SK-N-SH (cell line): ENCODE measurements at regions not wholly inside any gene's neighbourhood (a gene's known extent, or its start where the extent isn't known, plus 50 kb on each side); places are given as distances from the start of the nearest gene placed in this dataset.
A peak's percentile ranks its signal among the peaks of the same experiment; 100 is the strongest.

ENCODE experiments used
- CTCF ChIA-PET: fragments of 300-600, 350-600 bp; formaldehyde crosslinking; extraction: SDS; loops from one replicate; lab custom pipeline; 2021; lab: Yijun Ruan, JAX
- POLR2A ChIA-PET: fragments of 350-600 bp; sonication (Branson Sonifier 250); formaldehyde crosslinking; extraction: SDS; loops from one replicate; lab custom pipeline; 2020; ENCODE audit warnings: antibody characterized with exemption, inconsistent platforms; lab: Yijun Ruan, JAX
- DNase-seq: peaks from one replicate; pipeline ENCODE4 v3.0.0; 2012
- H2AFZ ChIP-seq: fragments of 200-600 bp; sonication (generic); 2 replicates; pipeline ENCODE4 v1.8.1; 2016; ENCODE audit warnings: antibody characterized with exemption, mild to moderate bottlenecking, low read depth
- H3F3A ChIP-seq: fragments of 200-600 bp; sonication (generic); replicated peaks from 2 replicates; pipeline ENCODE3; 2016; ENCODE audit warnings: antibody characterized with exemption, mild to moderate bottlenecking; ENCODE audit not compliant: insufficient read depth
- H3K27ac ChIP-seq, 2 experiments: fragments of 200-500 bp in 1 of 2; fragments of 200-600 bp in 1 of 2; sonication (Bioruptor generic) in 1 of 2; sonication (generic), shearing (Covaris generic) in 1 of 2; 2 replicates each; pipeline versions ENCODE4 v1.5.1 to v1.6.1; 2014 to 2016; ENCODE audit warnings: low read depth in 2 of 2, inconsistent platforms in 1 of 2, low read length in 1 of 2, mild to moderate bottlenecking in 1 of 2, mixed read lengths in 1 of 2
- H3K27me3 ChIP-seq: fragments of 200-600 bp; sonication (generic), shearing (Covaris generic); 2 replicates; pipeline ENCODE4 v1.6.1; 2016; ENCODE audit warnings: mixed run types; ENCODE audit not compliant: insufficient read depth
- H3K36me3 ChIP-seq, 2 experiments: fragments of 200-500 bp in 1 of 2; fragments of 200-600 bp in 1 of 2; sonication (Bioruptor generic) in 1 of 2; sonication (generic) in 1 of 2; replicated peaks in 1 of 2; 2 replicates each; pipeline versions ENCODE3 to v1.5.1; 2014 to 2016; ENCODE audit warnings: low read length in 1 of 2, mild to moderate bottlenecking in 1 of 2; ENCODE audit not compliant: insufficient read depth in 2 of 2, control insufficient read depth in 1 of 2
- H3K4me1 ChIP-seq, 2 experiments: fragments of 200-500 bp in 1 of 2; fragments of 200-600 bp in 1 of 2; sonication (Bioruptor generic) in 1 of 2; sonication (generic), shearing (Covaris generic) in 1 of 2; 2 replicates each; pipeline versions ENCODE4 v1.5.1 to v1.6.1; 2014 to 2016; ENCODE audit warnings: low read depth in 1 of 2, low read length in 1 of 2, mixed run types in 1 of 2; ENCODE audit not compliant: insufficient read depth in 2 of 2, control insufficient read depth in 1 of 2
- H3K4me2 ChIP-seq: fragments of 200-600 bp; sonication (generic), shearing (Covaris generic); 2 replicates; pipeline ENCODE4 v1.6.1; 2017; ENCODE audit warnings: mixed run types
- H3K4me3 ChIP-seq, 2 experiments: fragments of 200-500 bp in 1 of 2; fragments of 200-600 bp in 1 of 2; sonication (Bioruptor generic) in 1 of 2; sonication (generic), shearing (Covaris generic) in 1 of 2; 2 replicates each; pipeline versions ENCODE4 v1.5.1 to v1.8.1; 2014 to 2016; ENCODE audit warnings: low read depth in 2 of 2, inconsistent platforms in 1 of 2, low read length in 1 of 2, mild to moderate bottlenecking in 1 of 2, mixed read lengths in 1 of 2, moderate library complexity in 1 of 2
- H3K79me2 ChIP-seq: fragments of 200-600 bp; sonication (generic); 2 replicates; pipeline ENCODE4 v1.8.1; 2017; ENCODE audit warnings: mild to moderate bottlenecking; ENCODE audit not compliant: insufficient read depth
- H3K9ac ChIP-seq: fragments of 200-600 bp; sonication (generic); 2 replicates; pipeline ENCODE4 v1.6.1; 2017; ENCODE audit warnings: mixed run types
- H3K9me2 ChIP-seq: fragments of 200-600 bp; sonication (generic); 2 replicates; pipeline ENCODE4 v1.6.1; 2017; ENCODE audit warnings: mixed run types
- H3K9me3 ChIP-seq: fragments of 200-600 bp; sonication (generic); 2 replicates; pipeline ENCODE4 v1.6.1; 2017; ENCODE audit warnings: mixed run types, mild to moderate bottlenecking, moderate library complexity
- H4K20me1 ChIP-seq: fragments of 200-600 bp; sonication (generic); 2 replicates; pipeline ENCODE4 v1.6.1; 2017; ENCODE audit warnings: mild to moderate bottlenecking, mixed run types; ENCODE audit not compliant: insufficient read depth
- ELF1 ChIP-seq: IDR thresholded peaks from 2 replicates; pipeline ENCODE4 v1.4.0; 2012
- EP300 ChIP-seq, 2 experiments: IDR thresholded peaks; 2 replicates each; pipeline versions ENCODE4 v1.4.0 to v1.6.1; 2012; ENCODE audit warnings: borderline replicate concordance in 1 of 2, low read depth in 1 of 2, low read length in 1 of 2
- FOSL2 ChIP-seq: IDR thresholded peaks from 2 replicates; pipeline ENCODE4 v1.4.0; 2012; ENCODE audit warnings: low read depth, mild to moderate bottlenecking, moderate library complexity, borderline replicate concordance
- FOXJ3 ChIP-seq: sonication (generic); formaldehyde crosslinking; IDR thresholded peaks from 2 replicates; pipeline ENCODE4 v1.5.1; 2020; ENCODE audit warnings: mild to moderate bottlenecking, missing genetic modification reagents
- GABPA ChIP-seq: IDR thresholded peaks from 2 replicates; pipeline ENCODE4 v1.4.0; 2012; ENCODE audit warnings: low read depth, mild to moderate bottlenecking
- MEF2A ChIP-seq: IDR thresholded peaks from 2 replicates; pipeline ENCODE4 v1.4.0; 2012; ENCODE audit warnings: low read depth, borderline replicate concordance
- MXI1 ChIP-seq: IDR thresholded peaks from 2 replicates; pipeline ENCODE4 v1.6.1; 2012; ENCODE audit warnings: mild to moderate bottlenecking, low read depth, low read length, improper control_type of control experiment
- NRF1 ChIP-seq: IDR thresholded peaks from 2 replicates; pipeline ENCODE4 v1.6.1; 2012; ENCODE audit warnings: low read depth, mild to moderate bottlenecking, low read length
- POLR2AphosphoS5 ChIP-seq: IDR thresholded peaks from 2 replicates; pipeline ENCODE4 v1.6.1; 2012; ENCODE audit warnings: low read depth, low read length
- RCOR1 ChIP-seq: fragments of 150-350 bp; IDR thresholded peaks from 2 replicates; pipeline ENCODE4 v1.6.1; 2017; ENCODE audit warnings: antibody characterized with exemption, low read length
- RFX5 ChIP-seq: IDR thresholded peaks from 2 replicates; pipeline ENCODE4 v1.6.1; 2012; ENCODE audit warnings: mild to moderate bottlenecking, improper control_type of control experiment, low read length
- RXRA ChIP-seq: IDR thresholded peaks from 2 replicates; pipeline ENCODE4 v1.4.0; 2012; ENCODE audit warnings: low read depth, mild to moderate bottlenecking, borderline replicate concordance
- SIN3A ChIP-seq: IDR thresholded peaks from 2 replicates; pipeline ENCODE4 v1.6.1; 2012; ENCODE audit warnings: low read depth, mild to moderate bottlenecking, low read length, moderate library complexity, borderline replicate concordance
- TCF12 ChIP-seq: IDR thresholded peaks from 2 replicates; pipeline ENCODE4 v1.4.0; 2012
- YY1 ChIP-seq: IDR thresholded peaks from 2 replicates; pipeline ENCODE4 v1.4.0; 2012; ENCODE audit warnings: low read depth, mild to moderate bottlenecking
- WGBS: methylation state at CpG from one replicate; pipeline ENCODE4 v1.1.6; 2017; ENCODE audit warnings: low lambda C conversion rate; 5-methylcytosine and 5-hydroxymethylcytosine counted together
- TF ChIP-seq, protein P1 (sequence below): fragments of 150-350 bp; IDR thresholded peaks from 2 replicates; pipeline ENCODE4 v1.6.1; 2017; ENCODE audit warnings: antibody characterized with exemption, low read length, low read depth, borderline replicate concordance
- TF ChIP-seq, protein P2 (sequence below): IDR thresholded peaks from 2 replicates; pipeline ENCODE4 v1.4.0; 2012; ENCODE audit warnings: low read depth, borderline replicate concordance
- TF ChIP-seq, protein P3 (sequence below): fragments of 200-600 bp; sonication (generic); IDR thresholded peaks from 2 replicates; pipeline ENCODE4 v1.6.1; 2017; ENCODE audit warnings: antibody characterized with exemption, mild to moderate bottlenecking, moderate library complexity

DNA sequence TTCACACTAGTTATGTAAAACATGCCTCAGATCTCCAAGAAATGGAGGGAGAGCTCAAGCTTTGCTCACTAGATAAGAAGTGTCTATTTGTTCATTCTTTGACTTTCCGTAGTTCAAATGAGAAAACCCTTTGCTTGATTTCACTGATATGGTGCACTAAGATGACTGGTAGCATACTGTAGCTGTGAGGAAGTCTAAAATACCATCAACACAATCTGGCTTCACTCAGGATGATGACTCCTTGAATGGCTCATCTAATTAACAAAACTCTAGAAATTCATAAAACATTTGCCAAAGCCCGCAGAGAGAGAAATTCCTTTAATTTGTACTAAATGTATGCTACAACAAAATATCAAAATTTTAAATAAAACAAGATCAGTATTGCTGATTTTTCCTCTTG is 152.8 kb upstream of the STK17B start (continued):
- TF ChIP-seq, protein P1, sequence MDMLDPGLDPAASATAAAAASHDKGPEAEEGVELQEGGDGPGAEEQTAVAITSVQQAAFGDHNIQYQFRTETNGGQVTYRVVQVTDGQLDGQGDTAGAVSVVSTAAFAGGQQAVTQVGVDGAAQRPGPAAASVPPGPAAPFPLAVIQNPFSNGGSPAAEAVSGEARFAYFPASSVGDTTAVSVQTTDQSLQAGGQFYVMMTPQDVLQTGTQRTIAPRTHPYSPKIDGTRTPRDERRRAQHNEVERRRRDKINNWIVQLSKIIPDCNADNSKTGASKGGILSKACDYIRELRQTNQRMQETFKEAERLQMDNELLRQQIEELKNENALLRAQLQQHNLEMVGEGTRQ: no peak
- TF ChIP-seq SIN3A: no peak
- TF ChIP-seq FOXJ3: no peak
- TF ChIP-seq MXI1: no peak
- TF ChIP-seq, protein P2, sequence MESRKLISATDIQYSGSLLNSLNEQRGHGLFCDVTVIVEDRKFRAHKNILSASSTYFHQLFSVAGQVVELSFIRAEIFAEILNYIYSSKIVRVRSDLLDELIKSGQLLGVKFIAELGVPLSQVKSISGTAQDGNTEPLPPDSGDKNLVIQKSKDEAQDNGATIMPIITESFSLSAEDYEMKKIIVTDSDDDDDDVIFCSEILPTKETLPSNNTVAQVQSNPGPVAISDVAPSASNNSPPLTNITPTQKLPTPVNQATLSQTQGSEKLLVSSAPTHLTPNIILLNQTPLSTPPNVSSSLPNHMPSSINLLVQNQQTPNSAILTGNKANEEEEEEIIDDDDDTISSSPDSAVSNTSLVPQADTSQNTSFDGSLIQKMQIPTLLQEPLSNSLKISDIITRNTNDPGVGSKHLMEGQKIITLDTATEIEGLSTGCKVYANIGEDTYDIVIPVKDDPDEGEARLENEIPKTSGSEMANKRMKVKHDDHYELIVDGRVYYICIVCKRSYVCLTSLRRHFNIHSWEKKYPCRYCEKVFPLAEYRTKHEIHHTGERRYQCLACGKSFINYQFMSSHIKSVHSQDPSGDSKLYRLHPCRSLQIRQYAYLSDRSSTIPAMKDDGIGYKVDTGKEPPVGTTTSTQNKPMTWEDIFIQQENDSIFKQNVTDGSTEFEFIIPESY: no peak
- TF ChIP-seq RCOR1: no peak
- no peak for TF ChIP-seq MEF2A
- no peak for TF ChIP-seq ELF1
- TF ChIP-seq POLR2AphosphoS5: no peak
- TF ChIP-seq GABPA: no peak
- no peak for TF ChIP-seq NRF1
- 0 out of 4 replicates have a peak, but pooled peaks of 1 of the 2 experiments have one; percentile 24 for TF ChIP-seq EP300 (IDR thresholded peaks at IDR 0.05; ENCODE audit: borderline replicate concordance in 1 of 2, low read depth in 1 of 2, low read length in 1 of 2)
- no peak for TF ChIP-seq RFX5
- TF ChIP-seq, protein P3, sequence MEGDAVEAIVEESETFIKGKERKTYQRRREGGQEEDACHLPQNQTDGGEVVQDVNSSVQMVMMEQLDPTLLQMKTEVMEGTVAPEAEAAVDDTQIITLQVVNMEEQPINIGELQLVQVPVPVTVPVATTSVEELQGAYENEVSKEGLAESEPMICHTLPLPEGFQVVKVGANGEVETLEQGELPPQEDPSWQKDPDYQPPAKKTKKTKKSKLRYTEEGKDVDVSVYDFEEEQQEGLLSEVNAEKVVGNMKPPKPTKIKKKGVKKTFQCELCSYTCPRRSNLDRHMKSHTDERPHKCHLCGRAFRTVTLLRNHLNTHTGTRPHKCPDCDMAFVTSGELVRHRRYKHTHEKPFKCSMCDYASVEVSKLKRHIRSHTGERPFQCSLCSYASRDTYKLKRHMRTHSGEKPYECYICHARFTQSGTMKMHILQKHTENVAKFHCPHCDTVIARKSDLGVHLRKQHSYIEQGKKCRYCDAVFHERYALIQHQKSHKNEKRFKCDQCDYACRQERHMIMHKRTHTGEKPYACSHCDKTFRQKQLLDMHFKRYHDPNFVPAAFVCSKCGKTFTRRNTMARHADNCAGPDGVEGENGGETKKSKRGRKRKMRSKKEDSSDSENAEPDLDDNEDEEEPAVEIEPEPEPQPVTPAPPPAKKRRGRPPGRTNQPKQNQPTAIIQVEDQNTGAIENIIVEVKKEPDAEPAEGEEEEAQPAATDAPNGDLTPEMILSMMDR: no peak
- no peak for TF ChIP-seq RXRA
- TF ChIP-seq YY1: no peak
- TF ChIP-seq FOSL2: peak; percentile 33; the same call in 1 of the 2 replicates

DNA sequence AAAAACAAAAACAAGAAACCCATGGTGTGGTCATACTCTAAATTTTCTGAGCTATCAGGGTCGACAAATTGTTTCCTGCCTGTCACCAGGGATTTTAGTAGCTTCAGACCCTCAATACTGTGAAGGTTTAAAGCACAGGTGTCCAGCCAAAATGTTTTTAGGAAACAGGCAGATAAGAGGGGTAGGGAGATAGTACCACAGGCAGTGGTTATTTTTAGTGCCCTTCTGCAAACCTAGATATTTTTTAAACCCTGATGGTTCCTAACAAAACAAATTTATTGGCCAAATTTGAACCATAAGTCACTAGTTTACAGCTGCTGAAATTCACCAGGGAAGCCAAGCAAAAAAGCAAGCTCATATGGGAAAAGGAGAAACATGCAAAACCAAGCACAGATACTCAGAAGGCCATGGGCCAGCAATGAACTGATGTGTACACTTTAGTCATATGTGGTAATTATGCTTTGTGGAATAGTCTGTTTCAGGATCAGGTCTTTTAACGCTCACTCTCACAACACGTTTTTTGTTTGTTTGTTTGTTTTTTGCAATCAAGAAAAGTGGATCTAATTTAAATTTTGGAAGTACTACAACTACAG is 156.8 kb upstream of the STK17B start:
- H3K27ac ChIP-seq: no peak overlapping the region
- peaks cover 5 to 32% of the 10 kb centered on the region in 2 experiments for H3K4me1 ChIP-seq
- DNase-seq: no peak
- H3K27me3 ChIP-seq: no peaks in the 10 kb centered on the region
- H4K20me1 ChIP-seq: no peaks in the 10 kb centered on the region
- H3K4me3 ChIP-seq: no peak overlapping the region
- WGBS: 85% methylated on average over 3 of the region's 3 CpGs
- no peaks in the 10 kb centered on the region for H3K9me3 ChIP-seq
- H3F3A ChIP-seq: peaks cover 15% of the 10 kb centered on the region
- H2AFZ ChIP-seq: no peak overlapping the region
- H3K9ac ChIP-seq: no peak overlapping the region
- H3K79me2 ChIP-seq: no peaks in the 10 kb centered on the region
- H3K9me2 ChIP-seq: no peaks in the 10 kb centered on the region
- POLR2A ChIA-PET: no interaction called here
- no peak overlapping the region for H3K4me2 ChIP-seq
- TF ChIP-seq TCF12: no peak
- CTCF ChIA-PET: interaction anchor here (0.6 to 1.9 kb wide), 3 partner anchors 10 to 250 kb away, joined by 4 to 10 read pairs (median 4); no protein-coding TSS in a partner anchor
- no peaks in the 10 kb centered on the region for H3K36me3 ChIP-seq
